HG02763 (cell line): ENCODE measurements at regions not wholly inside any gene's neighbourhood (a gene's known extent, or its start where the extent isn't known, plus 50 kb on each side); places are given as distances from the start of the nearest gene placed in this dataset.
A peak's percentile ranks its signal among the peaks of the same experiment; 100 is the strongest.

Experiments used
- ATAC-seq: cut with Tn5 transposase; IDR thresholded peaks from one replicate; pipeline ENCODE4 v1.9.1; 2021; ENCODE audit warnings: mild to moderate bottlenecking, moderate library complexity; ENCODE audit not compliant: unreplicated experiment

DNA sequence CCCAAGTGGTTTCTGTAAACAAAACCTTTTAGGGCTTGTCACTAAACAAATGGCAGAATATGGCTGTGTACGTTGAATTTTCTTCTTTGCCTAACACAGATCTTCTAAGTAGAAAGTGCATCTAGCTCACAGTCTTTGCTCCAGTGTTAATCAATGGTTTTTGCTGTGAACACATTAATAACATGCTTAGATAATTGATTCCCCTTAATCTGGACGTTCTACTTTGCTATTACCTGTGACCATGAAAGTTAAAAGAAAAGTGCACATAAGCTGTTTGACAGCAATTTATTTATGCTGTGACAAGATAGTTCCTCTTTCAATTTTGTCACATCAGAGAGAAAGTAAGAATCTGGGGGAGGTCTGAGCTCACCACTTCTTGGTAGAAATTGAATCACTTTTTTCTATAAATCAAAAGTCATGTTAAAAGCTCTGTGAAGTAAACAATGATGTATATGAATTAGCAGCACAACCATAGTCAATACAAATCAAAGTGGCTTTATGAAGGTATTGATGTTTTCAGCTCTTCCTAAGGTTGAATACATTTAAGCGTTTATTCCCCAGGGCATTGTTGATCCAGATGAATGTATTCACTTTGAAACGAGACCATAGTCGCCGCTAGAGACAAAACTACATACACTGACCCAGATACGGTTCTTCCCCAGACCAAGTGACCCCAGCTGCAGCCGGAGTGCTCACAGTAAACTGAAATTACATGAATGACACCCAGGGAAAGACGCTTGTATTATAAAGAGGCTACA is 174.6 kb upstream of the ZNF608 start:
- ATAC-seq, result peak; percentile 89

DNA sequence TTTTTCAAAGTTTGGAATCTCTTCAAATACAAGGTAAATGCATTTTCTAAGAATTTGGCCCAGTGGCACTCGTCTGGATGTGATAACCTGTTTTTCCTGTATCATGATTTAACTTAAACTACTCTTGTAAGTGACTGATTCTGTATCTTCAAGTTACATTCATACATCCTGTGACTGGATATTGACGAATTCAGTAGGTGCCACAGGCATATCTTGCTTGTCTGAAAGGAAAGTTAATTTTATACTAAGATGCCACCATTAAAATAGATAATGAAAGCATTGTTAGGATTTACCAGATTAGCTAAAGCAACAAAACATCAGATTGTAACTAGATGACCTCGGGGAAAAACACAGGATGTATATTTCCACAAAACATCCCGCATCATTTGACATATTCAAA is 175.3 kb upstream of the ZNF608 start:
- peak; percentile 12 for ATAC-seq

DNA sequence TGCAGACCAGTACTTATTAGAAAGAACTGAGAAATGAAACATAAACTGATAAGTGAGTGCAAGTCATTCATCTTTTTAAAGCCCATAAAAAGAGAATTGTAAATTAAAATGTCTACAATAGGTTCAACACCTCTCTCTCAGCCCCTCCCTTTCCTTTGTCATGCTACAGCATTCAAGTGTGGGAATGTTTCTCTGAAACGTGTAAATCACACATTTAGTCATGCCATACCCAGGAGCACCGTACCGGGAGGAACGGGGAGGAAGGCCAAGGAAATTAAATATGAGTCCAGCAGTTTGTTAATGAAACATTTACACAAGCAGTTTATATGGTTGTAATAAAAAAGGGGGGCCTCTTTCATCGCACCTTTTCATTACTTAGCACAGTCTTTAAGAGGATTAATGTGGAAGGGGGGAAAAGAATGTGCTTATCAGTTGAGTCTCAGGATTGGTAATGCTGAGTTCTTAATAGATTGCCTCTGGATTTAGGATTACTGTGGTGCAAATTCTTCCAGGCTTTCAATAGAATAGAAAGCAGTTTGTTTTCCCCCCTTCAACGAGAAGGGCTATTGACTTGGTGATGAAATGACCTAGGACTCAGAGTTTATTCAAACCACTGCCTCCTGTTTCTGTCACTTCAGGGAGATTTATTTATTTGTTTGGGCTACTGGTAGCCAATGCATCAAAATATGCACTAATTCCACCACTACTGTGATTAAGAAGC is 176.0 kb upstream of the ZNF608 start:
- peak; percentile 6 for ATAC-seq

DNA sequence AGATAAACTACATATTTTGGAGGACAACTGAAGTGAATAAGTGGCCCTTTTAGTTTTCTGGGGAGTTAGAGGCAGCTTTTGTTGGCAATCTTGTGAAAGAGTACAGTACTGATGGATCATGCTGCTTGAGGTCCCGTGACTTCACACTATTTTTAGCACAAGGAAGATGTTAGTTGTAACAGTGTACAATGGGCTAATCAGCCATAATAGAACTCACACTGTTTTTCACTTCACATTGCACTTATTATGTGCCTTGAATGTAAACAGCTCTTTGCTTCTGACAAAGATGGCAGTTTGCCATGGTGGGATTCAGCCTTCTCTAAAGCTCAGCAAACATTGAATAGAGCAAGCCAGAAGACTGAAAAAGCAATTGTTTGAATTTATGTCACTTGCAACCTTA is 176.7 kb upstream of the ZNF608 start:
- ATAC-seq, result no peak

DNA sequence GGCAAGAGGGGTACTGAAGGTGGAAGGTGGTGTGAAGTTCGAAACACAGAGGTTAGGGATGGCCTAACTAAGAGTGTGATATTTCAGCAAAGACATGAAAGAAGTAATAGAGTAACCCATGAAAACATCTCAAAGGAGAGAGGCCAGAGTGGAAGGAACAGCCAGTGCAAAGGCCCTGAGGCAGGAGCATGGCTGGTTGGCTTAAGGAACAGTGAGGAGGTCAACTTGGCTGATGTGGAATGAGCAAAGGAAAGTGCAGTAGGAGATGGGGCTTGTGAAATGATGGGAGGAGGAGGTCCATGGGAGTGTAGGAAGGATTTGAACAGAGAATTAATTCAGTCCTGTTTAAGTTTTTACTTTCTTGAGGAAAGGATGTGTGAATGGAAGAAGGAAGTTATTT is 178.3 kb upstream of the ZNF608 start:
- ATAC-seq, result no peak

DNA sequence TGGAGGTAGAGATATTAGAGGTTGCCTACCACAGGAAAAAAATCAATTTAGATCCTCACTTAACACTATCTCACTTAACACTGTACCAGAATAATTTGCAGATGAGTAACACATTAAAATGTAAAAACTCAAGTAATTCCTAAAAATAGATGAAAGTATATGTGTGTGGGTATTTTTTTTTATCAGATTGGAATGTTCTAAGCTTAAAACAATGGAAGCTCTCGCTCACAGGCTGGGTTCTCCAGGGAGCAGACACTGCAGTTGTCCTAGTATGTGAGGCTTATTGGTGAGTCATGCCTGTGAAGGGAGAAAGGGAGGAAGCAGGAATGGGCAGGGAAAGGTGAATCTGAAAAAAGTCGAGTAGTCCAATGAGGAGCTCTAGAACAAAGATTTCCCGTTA is 181.3 kb upstream of the ZNF608 start:
- ATAC-seq, result no peak

DNA sequence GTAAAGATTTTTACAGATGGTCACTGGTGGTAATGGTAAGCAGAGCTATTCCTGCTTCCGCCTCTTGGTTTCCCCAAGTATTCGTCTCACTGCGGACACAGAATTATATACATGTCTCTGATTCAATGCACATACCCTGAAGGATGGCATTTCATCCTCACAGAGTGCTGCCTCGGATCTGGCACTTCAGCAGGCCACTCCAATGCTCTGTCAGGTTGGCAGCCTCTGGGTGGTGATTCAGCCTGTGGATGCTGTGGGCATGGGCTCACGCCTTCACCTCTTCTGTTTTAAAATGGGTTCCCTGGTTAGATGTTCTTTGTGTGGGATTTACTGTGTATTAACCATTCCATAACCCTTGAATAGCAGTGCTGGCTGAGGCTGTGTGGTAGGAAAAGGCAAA is 182.6 kb upstream of the ZNF608 start:
- no peak for ATAC-seq

DNA sequence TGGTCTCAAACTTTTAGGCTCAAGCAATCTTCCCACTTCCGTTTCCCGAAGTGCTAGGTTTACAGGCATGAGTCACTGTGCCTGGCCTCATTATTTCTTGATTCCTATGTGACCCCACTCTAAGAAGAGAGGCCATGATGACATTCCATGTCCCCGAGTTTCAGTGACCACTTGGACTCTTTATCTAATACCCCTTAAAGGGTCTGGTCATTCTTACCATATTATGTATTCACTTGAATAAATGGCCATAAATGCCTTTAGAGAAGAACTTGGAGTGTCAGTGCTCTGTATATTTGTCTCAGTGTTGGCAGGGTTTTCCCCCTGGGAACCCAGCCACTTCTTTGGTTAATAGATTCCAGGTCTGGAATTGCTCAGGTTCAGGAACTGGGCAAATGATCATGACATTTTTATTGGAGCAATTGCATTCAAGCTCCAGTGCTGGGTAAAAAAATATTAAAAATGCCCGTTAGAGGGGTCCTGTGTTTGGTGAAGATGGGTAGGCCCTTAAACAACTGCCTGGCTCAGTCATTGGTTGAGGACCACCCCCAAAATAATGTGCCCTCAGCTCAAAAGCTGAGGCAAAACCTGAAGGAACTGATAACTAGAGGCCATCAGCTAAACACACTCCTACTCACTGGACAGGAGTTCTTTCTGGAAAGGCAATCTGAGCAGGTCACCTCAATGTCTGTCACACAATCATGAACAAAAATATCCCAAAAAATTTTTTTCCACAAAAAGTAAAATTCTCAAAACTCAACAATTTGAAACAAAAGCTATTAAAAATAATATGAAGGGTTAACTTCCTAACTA is 186.6 kb upstream of the ZNF608 start:
- ATAC-seq, result no peak

DNA sequence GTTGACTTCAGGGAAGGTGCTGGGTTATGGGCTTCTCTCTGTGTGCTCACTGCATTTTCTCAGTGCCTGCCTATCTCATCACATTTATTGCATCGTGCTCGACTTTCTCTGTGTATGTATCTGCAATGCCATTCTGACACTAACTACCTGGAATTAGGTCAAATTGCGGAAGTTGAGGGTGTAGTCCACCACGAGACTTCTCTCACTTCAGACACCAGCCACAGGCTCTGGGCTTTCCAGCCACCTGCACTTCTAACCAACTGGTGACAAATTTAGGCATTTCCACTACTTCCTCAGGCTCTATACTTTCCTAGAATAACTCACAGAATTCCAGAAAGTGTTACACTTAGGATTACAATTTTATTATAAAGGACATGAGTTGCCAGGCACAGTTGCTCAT is 188.6 kb upstream of the ZNF608 start:
- ATAC-seq, result peak; percentile 81

DNA sequence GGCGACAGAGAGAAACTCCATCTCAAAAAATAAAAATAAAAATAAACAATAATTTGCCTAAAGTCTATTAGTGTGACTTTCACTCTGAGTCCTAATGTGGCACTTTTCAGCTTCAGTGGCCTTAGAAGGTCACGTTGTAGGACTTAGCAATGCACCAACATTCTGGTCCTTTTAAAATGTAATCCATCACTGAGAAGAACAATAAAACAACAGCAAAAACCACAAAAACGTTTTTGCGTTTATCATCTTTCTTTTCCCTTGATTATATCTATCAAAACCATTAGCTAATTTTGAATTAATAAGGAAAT is 190.1 kb upstream of the ZNF608 start:
- peak; percentile 51 for ATAC-seq

DNA sequence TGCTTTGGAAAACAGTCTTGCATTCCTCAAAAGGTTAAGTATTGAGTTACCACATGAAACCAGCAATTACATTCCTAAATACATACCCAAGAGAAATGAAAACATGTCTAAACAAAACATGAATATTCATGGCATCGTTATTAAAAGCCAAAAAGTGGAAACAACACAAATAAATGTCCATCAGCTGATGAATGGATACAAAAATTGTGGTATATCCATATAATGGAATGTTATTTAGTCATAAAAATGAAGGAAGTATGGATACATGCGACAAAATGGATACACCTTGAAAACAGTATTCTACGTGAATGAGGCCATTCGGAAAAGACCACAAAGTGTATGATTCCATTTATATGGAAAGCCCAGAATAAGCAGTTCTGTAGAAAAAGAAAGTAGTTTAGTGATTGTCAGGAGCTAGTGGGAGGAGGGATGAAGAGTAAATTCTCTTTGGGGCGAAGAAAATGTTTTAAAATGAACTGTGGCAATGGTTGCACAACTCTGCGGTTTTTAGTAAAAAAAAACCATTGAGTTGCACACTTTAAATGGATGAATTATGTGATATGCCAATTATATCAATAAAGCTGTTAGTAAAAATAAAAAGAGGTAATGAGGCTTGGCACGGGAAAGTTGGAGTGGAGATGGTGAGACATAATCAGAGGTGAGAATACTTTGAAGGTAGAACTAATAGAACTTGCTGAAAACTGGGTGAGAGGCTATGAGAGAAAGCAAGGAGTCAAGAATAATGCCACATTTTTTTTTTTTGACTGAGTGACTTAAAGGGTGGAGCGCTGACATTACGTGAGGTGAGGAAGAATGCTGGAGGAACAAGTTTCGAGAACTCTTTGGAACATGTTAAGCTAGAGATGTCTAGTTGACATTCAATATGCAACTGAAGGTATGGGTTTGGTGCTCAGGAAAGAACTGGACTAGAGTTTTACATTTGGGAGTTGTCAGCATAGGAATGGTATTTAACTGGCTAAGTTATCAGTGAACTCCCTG is 194.9 kb upstream of the ZNF608 start:
- no peak for ATAC-seq

DNA sequence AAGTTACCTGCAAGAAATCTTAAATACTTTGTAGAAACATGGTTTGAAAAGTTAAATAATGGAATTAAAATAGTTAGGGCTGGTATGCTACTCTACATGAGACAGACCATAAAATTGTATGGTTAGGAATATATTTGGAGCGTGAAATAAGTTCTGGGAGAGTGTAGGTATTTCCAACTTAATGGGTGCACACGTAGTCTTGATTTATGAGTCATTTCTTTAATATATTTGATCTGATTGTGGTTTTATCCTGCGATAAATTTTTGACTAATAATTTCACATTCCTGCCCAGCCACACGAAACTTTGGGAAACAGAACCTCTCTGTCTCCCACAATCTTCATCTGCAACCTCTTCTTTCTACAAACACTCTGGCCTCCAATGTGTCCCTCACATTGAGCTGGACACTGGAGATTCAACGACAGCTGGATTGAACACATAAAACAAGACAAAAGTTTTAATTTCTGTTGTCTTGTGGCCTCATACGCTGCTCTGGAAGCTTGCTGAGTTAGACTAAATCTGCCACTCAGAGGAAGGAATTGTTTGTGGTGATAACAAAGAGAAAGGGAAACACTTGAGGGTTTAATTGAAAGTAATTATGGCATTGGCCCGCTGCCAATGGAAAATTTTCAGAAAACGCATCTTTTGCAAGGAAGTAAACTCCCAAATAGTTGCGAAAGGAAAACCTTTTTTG is 201.8 kb upstream of the ZNF608 start:
- ATAC-seq, result no peak

DNA sequence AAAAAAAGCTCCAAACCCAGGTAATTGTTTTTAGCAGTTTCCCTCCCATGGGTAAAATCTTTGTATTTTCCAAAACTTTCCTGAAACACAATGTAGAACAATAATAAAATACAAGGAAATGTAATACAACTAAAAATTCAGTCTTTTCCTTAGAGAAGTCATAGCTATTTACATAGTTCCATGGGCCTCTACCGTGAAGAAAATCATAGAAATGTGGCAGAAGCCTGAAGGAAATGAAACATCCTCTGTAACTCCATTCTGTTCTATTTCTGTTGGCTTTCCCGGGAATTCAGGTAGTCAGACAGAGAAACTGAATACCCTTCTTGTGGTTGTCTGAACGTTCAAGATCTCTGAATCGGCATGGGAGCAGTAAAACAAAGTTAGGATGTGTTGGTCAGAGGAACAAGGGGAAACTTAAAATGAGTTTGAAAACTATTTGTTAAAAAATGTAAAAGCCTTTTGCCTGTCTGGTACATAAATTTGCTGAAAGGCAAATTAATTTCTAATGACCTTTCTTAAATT is 202.4 kb upstream of the ZNF608 start:
- ATAC-seq, result no peak

DNA sequence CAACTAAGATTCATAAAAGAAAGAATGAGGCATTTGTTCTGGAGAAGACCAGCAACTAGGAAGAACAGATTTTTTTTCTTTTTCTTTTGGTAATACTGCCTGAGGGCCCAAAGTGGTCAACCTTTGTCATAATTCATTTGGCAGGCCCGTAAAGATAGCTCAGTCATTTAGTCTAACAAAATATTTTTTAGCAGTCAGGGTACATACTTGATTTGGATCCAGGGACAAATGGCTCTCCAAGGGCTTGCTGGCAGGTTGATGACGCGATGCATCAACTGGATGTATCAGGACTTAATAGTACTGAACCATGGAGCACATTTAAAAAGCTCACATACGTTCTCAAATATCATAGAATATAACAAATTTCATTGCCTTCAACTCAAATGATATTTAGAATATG is 203.4 kb upstream of the ZNF608 start:
- no peak for ATAC-seq

DNA sequence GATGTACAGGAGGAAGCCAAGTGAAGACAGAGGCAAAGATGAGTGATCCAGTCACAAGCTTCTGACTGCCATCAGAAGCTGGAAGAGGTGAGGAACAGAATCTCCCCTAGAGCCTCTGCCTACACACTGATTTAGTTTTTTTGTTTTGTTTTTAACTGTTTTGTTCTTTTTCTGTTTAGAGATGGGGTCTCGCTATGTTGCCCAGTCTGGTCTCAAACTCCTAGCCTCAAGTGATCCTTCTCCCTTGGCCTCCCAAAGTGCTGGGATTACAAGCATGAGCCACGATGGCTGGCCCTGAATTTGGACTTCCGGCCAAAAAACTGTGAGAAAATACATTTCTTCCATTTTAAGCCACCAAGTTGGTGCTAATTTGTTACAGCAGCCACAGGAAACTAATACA is 204.7 kb upstream of the ZNF608 start:
- no peak for ATAC-seq

DNA sequence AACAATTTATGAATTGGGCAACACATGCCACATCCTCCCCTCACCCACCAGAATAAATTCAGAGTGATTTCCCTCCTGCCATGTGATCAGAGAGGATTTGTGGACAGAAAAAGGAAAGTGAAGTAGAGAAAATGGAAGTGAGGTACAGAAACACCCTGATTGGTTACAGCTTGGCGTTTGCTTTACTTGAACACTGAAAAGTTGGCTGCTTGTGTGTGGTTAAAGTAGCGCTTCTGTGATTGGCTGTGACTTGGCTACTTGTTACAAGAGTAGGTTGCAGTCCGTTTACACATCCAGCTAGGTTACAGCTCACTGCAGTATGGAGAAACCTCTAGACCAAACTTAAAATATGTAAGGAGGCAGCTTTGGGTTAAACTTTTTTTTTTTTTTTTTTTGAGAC is 205.2 kb upstream of the ZNF608 start:
- ATAC-seq, result peak; percentile 61

DNA sequence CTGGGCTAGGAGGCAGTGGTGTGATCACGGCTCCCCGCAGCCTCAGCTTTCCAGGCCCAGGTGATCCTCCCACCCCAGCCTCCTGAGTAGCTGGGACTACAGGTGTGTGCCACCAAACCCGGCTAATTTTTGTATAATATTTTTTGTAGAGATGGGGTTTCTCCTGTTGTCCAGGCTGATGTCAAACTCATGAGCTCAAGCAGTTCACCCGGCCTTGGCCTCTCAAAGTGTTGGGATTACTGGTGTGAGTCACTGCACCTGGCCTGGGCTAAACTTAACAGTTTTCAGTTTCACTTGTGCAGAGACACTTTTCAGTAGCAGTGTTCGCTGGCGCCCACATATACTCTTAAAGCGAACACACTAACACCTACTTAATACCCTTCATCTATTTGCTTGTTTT is 205.6 kb upstream of the ZNF608 start:
- ATAC-seq, result peak; percentile 93

DNA sequence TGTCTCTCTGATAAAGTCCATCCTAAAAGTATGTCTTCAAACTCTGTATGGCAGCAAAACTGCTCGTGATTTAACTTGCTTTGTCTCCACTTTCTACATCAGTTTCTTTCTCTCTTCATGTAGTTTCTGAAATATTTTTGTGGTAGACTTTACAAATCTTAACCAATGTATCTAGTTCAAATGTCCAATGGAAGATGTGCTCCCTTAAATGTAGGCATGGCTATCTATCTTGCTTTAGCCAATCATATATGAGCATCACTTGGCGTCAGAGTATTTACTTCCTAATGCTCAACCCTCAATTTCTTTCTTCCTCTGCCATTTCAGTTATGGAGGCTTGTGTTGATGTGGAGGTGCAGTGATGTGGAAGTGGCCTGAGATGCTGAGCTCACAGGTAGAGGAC is 206.1 kb upstream of the ZNF608 start:
- peak; percentile 61 for ATAC-seq

DNA sequence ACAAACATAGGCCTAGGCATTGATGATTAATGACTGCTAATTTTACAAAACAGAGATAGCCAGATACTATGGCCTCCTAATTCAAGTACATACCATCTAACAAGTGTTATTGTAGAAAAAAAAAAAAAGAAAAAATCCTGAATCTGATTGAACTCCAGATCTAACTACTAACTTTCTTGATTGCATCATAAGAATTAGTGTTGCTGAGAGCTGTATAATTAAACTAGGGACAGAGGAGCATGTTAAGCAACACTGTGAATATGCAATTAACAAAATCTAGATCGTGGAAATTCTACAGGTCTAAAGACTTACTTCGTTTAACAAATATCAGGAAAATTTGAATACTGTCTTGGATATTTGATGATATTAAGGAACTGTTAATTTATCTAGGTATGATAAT is 208.3 kb upstream of the ZNF608 start:
- ATAC-seq, result no peak

DNA sequence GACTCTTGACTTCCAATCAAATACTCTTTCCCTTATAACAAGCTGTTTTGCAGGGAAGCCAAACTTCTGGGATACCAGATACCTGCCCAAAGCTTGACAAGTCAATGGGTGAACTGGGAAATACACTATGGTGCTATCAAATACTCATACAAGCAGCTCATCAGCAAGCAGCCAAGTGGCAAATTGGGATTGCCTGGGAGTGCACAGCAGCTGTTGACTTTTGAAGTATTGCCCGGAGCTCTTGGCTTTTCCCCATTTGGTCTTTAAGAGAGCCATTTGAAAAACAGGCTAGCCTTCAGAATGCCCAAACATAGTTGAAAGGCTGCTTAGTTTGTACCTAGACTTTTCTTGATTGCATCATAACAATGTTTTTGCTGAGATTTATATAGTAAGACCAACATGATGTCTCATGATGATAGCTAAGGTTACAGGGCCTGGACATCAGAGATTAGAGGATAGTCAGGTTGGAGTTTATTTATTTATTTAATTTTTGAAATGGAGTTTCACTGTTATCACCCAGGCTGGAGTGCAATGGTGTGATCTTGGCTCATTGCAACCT is 210.1 kb upstream of the ZNF608 start:
- ATAC-seq, result no peak
